Spinal cord (tissue), 9 donors: ENCODE measurements at regions not wholly inside any gene's neighbourhood (a gene's known extent, or its start where the extent isn't known, plus 50 kb on each side); places are given as distances from the start of the nearest gene placed in this dataset.
A peak's percentile ranks its signal among the peaks of the same experiment; 100 is the strongest.
"Not testable (repeated sequence)": the region's sequence is repeated elsewhere in the genome, so short reads cannot be mapped to it uniquely, and the experiment has no call there.

Experiments used
- DNase-seq, 6 donors: peaks; one replicate each; pipeline versions ENCODE4 v3.0.0 to v3.0.0-alpha.2; 2013 to 2015; ENCODE audit warnings: low spot score in 6 of 6, low read depth in 4 of 6
- H3K27ac ChIP-seq: one replicate; pipeline ENCODE4 v1.5.1; 2013; ENCODE audit warnings: low read depth, low read length, control low read depth
- H3K27me3 ChIP-seq: one replicate; pipeline ENCODE4 v1.6.1; 2013; ENCODE audit warnings: low read length; ENCODE audit not compliant: control insufficient read depth, insufficient read depth
- H3K36me3 ChIP-seq: one replicate; pipeline ENCODE4 v1.6.1; 2013; ENCODE audit warnings: low read length; ENCODE audit not compliant: control insufficient read depth, insufficient read depth
- H3K4me1 ChIP-seq: one replicate; pipeline ENCODE4 v1.6.1; 2013; ENCODE audit warnings: low read length; ENCODE audit not compliant: control insufficient read depth, insufficient read depth
- H3K4me3 ChIP-seq: one replicate; pipeline ENCODE4 v1.5.1; 2013; ENCODE audit warnings: low read depth, low read length, control low read depth
- H3K9me3 ChIP-seq: one replicate; pipeline ENCODE4 v1.6.1; 2013; ENCODE audit warnings: low read length; ENCODE audit not compliant: control insufficient read depth, insufficient read depth
- WGBS: methylation state at CpG from one replicate; pipeline ENCODE4 v1.1.5; 2013; ENCODE audit warnings: missing lambda C conversion rate; ENCODE audit not compliant: insufficient coverage; 5-methylcytosine and 5-hydroxymethylcytosine counted together
- donor health status: healthy.

DNA sequence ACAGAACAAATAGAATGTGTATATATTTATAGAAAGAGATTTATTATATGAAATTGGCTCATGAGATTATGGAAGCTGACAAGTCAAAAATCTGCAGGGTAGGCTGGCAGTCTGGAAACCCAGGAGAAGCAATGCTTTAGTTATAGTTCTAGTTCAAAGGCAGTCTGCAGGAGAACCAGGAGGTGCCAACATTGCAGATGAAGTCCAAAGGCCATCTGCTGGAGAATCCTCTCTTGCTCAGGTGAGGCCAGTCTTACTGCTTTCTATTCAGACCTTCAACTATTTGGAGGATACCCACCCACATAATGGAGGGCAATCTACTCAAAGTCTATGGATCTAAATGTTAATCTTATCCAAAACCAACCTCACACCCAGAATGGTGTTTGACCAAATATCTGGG is 75.9 kb upstream of the MRPS6 start:
- no peaks in the 10 kb centered on the region for H3K36me3 ChIP-seq
- H3K27ac ChIP-seq: no peak overlapping the region
- no peaks in the 10 kb centered on the region for H3K9me3 ChIP-seq
- H3K4me3 ChIP-seq: no peak overlapping the region
- no peaks in the 10 kb centered on the region for H3K4me1 ChIP-seq
- H3K27me3 ChIP-seq: no peaks in the 10 kb centered on the region
- DNase-seq: no peak

DNA sequence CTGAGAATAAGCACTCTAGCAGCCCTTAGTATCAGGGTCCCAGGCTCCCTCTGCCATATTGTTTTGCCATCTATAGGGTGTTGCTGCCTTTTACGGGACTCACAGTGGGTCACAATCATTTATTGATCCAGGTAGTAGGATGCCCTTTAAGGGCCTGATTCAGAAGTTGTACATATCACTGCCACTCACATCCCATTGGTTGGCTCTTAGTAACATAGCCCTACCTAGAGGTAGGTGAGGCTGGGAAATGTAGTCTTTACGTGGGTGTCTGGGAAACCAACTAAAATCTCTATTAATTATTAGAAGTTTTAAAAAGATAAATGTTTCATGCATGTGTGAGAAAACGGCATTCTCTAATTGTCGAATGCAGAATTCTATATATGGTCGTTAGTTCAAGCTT is 78.8 kb upstream of the ATP5PO start:
- Histone ChIP-seq H3K36me3 (no peaks in the 10 kb centered on the region), H3K27ac (no peak overlapping the region), H3K4me1 (no peaks in the 10 kb centered on the region), H3K4me3 (no peak overlapping the region), H3K9me3 (no peaks in the 10 kb centered on the region), H3K27me3 (no peaks in the 10 kb centered on the region)
- DNase-seq: no peak
- no CpG with 5 or more reads among the region's 5 CpGs for WGBS

DNA sequence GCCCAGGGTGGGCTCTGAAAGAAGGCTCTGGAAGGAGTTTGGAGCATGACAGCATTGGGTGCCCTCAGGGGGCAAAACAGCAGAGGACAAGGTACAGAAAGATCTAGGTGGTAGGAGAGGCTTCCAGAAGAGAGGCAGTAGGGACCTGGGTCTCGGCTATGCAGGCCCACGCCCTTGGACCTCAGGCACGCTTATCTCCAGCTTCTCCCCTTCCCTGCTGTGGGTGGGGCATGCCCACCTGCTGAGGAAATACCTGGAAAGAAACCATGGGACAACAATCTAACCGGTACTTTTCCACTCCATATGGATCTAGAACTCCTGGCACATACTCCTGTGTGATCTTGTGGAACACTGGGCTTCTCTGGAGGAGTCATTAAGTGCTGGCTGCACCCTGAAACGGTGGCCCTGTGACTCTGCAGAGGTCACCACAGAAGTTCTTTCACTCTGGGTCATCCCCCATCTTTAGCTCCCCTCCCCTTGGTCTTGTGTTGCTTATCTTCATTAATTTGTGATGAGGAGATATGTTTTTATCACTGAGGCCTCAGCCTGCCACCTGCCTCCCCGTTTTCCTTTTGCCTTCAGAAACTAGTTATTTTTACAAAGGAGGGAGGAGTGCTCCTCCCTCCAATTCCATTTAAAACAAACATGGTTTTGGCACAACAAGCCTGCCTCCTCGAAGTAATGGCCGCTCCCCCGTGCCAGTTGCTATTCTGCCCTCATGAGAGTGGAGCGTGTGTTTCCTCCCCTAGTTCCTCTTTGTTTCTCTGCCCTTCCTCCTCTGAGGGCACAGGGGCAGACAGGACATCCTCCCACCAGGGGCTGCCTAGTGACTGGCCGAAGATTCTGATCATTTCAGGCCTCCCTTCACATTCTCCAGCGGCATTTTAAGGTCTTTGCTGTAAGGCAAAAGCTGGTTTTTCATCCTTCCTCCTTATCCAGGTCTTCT is 78.0 kb upstream of the ATP5PO start:
- 51% methylated on average over 8 of the region's 12 CpGs for WGBS
- no peak overlapping the region for H3K27ac ChIP-seq
- no peaks in the 10 kb centered on the region for H3K4me1 ChIP-seq
- DNase-seq: no peak
- no peak overlapping the region for H3K4me3 ChIP-seq
- no peaks in the 10 kb centered on the region for H3K36me3 ChIP-seq
- no peaks in the 10 kb centered on the region for H3K27me3 ChIP-seq
- H3K9me3 ChIP-seq: no peaks in the 10 kb centered on the region

DNA sequence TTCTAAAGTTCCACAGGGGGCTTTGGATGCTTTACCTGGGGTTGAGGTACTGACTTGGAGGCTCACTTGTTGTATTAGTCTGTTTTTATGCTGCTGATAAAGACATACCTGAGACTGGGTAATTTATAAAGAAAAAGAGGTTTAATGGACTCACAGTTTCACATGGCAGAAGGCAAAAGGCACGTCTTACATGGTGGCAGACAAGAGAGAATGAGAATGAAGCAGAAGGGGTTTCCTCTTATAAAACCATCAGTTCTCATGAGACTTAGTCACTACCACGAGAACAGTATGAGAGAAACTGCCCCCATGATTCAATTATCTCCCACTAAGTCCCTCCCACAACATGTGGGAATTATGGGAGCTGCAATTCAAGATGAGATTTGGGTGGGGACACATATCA is 76.8 kb upstream of the ATP5PO start:
- DNase-seq, H3K9me3 ChIP-seq, H3K4me1 ChIP-seq, H3K27ac ChIP-seq, H3K27me3 ChIP-seq, H3K36me3 ChIP-seq, H3K4me3 ChIP-seq: not testable (repeated sequence)
- WGBS: no CpG with 5 or more reads among the region's 2 CpGs

DNA sequence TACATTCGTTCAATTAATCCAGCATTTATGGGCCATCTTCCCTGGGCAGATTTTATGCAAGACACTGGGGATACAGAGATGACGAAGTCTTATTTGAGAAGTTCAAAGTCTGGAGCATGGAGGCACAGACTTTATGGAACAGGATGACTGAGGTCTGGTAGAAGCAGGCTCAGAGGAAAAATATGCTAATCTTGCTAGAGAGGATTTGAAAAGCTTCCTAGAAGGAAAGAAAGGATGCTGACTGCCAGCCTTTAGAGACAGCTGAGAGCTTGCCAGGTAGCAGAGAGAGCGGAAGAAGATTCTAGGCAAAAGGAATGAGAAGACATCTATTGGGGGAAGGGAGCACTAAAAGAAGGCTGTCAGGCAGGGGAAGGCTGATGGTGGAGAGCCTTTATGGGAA is 75.5 kb upstream of the ATP5PO start:
- peak in 1 of 6 donors; percentile 56 for DNase-seq
- Histone ChIP-seq H3K9me3 (no peaks in the 10 kb centered on the region), H3K27me3 (no peaks in the 10 kb centered on the region), H3K4me3 (no peak overlapping the region), H3K27ac (no peak overlapping the region), H3K36me3 (no peaks in the 10 kb centered on the region), H3K4me1 (no peaks in the 10 kb centered on the region)
- WGBS: 62% methylated on average over 2 of the region's 3 CpGs

DNA sequence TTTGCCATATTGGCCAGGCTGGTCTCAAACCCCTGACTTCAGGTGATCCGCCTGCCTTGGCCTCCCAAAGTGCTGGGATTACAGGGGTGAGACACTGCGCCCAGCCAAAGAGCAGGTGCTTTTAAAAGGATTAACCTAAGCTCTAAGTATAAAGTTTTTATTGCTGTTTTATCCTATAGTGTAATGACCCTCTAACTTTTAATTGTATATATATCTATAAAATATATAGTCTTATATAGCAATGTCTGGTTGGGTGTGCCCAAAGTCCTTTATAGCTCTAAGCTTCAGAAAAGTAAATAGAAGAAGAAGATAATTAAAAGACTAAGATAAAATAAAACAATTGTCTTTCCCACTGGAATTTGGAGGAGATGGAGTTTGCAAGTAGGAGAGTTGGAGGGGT is 73.8 kb upstream of the ATP5PO start:
- Histone ChIP-seq H3K27me3 (no peaks in the 10 kb centered on the region), H3K4me1 (no peaks in the 10 kb centered on the region), H3K9me3 (no peaks in the 10 kb centered on the region), H3K27ac (no peak overlapping the region), H3K36me3 (no peaks in the 10 kb centered on the region), H3K4me3 (no peak overlapping the region)
- DNase-seq: no peak
- WGBS: 100% methylated on average over 1 of the region's 2 CpGs

DNA sequence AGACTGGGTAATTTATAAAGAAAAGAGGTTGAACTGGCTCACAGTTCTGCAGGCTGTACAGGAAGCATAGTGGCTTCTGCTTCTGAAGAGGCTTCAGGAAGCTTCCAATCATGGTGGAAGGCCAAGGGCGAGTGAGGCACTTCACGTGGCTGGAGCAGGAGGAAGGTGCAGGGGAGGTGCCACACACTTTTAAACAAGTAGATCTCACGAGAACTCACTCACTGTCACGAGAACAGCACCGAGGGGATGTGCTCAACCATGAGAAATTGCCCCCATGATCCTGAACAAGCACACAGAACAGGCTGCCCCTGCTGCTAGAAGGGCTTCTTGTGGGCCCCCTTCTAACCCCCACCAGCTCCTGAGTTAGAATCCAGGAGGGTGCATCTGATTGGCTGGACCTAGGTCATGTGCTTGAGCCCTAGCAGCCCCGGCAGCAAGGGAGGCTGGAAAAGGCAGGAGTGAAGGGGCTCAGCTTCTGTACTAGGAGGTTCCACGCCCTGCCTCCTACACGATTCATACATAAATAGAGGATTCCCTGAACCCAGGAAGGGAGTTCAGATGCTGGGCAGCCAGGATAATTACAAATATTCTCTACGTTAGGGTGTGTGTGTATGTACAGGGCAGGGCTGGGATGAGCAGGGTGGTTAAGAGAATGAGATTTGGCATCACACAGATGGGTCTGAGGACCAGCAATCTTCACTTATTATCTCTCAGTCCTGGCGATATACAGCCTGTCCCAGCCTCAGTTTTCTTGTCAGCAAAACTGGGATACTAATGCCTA is 72.8 kb upstream of the ATP5PO start:
- H3K36me3 ChIP-seq: no peaks in the 10 kb centered on the region
- no peaks in the 10 kb centered on the region for H3K4me1 ChIP-seq
- WGBS: 73% methylated on average over 5 of the region's 10 CpGs
- H3K27me3 ChIP-seq: no peaks in the 10 kb centered on the region
- no peak for DNase-seq
- no peak overlapping the region for H3K27ac ChIP-seq
- no peaks in the 10 kb centered on the region for H3K9me3 ChIP-seq
- H3K4me3 ChIP-seq: no peak overlapping the region

DNA sequence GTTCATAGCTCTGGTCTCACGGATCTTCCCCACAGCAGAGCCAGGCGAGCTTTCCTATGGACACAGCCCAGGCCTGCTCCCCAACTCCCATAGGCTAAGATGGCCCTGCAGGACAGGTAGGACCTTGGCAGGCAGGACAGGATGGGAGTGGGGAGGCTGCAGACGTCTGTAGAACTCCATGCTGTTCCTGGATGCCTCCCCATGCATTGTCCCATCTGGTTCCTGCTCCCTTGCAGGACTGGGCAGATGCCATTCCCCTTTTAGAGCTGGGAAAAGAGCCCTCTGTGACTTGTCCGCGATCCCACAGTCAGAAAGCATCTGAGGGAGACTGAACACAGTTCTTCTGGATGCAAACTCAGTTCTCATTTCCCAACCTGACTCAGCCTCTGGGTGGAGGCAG is 71.9 kb upstream of the ATP5PO start:
- no peak overlapping the region for H3K27ac ChIP-seq
- no peaks in the 10 kb centered on the region for H3K4me1 ChIP-seq
- H3K36me3 ChIP-seq: no peaks in the 10 kb centered on the region
- WGBS: 78% methylated on average over 3 of the region's 5 CpGs
- DNase-seq: no peak
- no peaks in the 10 kb centered on the region for H3K9me3 ChIP-seq
- H3K4me3 ChIP-seq: no peak overlapping the region
- no peaks in the 10 kb centered on the region for H3K27me3 ChIP-seq

DNA sequence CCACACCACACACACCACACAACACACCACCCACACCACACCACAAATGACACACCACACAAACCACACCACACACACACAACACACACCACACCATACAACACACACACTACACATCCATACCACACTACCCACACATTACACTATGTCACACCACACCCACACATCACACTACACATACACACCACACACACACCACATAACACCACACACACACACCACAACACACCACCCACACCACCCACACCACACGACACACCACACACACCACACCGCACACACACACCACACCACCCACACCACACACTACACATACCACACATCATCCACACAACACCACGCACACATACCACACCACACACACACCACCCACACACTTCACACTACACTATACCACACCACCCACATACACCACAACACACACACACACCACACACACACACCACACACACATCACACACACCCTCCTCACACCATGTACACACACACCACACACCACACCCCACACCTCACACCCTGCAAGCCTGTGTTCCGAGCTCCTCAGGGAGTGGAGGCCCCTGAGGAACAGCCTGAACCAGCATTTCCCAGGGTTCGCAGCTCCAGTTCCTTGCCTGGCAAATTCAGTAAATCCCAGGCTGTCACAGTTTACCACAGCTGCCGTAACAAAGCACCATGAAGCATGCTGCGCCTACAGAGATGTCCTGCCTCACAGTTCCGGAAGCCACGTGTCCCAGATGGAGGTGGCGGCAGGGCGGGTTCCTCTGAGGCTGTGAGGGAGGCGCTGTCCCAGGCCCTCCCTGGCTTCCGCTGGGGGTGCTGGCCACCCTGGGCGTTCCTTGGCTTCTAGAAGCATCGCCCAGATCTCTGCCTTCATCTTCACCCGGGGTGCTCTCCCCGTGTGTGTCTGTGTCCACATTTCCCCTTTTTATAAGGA is 69.8 kb upstream of the ATP5PO start:
- 75% methylated on average over 17 of the region's 17 CpGs for WGBS

More for the DNA sequence above, 69.8 kb upstream of the ATP5PO start:
- Histone ChIP-seq H3K4me3 (no peak overlapping the region), H3K36me3 (no peaks in the 10 kb centered on the region), H3K4me1 (no peaks in the 10 kb centered on the region), H3K27me3 (no peaks in the 10 kb centered on the region), H3K27ac (no peak overlapping the region), H3K9me3 (no peaks in the 10 kb centered on the region)
- no peak for DNase-seq
